Activated T-cell treated with anti-CD3 and anti-CD28 coated beads, Interleukin-2, amount 50 U/mL, for 4 hours (primary cell): ENCODE measurements at regions not wholly inside any gene's neighbourhood (a gene's known extent, or its start where the extent isn't known, plus 50 kb on each side); places are given as distances from the start of the nearest gene placed in this dataset.

ENCODE experiments used
- ATAC-seq, 2 donors: fragments of 200-7000 bp; cut with Tn5 transposase; one replicate each; pipeline ENCODE4 v1.10.0; 2021
- DNase-seq: peaks from one replicate; pipeline ENCODE4 v3.0.0-alpha.2; 2020
- H3K27me3 Mint-ChIP-seq: one replicate; pipeline ENCODE4 v1.8.0; 2021; ENCODE audit warnings: low read depth, mixed read lengths
- H3K36me3 Mint-ChIP-seq: one replicate; pipeline ENCODE4 v1.8.0; 2022; ENCODE audit warnings: mixed read lengths; ENCODE audit not compliant: insufficient read depth
- H3K4me1 Mint-ChIP-seq: one replicate; pipeline ENCODE4 v1.8.0; 2021; ENCODE audit warnings: low read depth, mixed read lengths
- H3K4me3 Mint-ChIP-seq: one replicate; pipeline ENCODE4 v1.8.0; 2021; ENCODE audit warnings: mild to moderate bottlenecking, moderate library complexity, mixed read lengths
- H3K9me3 Mint-ChIP-seq: one replicate; pipeline ENCODE4 v1.8.0; 2021; ENCODE audit warnings: mixed read lengths

DNA sequence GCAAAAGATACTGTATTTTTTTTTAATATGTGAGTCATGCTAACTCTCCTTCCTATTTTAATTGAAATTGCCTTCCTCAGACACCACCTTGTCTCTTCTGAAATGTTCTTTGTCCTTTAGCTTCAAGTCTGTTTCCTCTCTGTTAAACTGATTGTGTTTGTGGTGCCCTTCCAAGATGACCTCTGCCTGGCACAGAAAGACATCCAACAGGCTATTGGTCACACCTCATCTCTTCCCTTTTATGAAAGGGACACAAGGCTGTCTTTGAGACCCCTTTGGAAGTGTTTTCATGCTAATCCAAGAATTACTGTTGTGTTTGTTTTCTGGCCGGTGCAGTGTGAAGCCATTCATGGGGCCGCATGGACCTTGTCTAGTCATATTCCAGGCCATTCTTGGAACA, 94.0 kb upstream of the PIK3C3 start:
- no peaks in the 10 kb centered on the region for H3K4me1 Mint-ChIP-seq
- H3K27me3 Mint-ChIP-seq = peaks cover 2% of the 10 kb centered on the region
- no peaks in the 10 kb centered on the region for H3K36me3 Mint-ChIP-seq

GRCh38 chr18:41858761-41859555, 96.1 kb upstream of the PIK3C3 start:
- Mint-ChIP-seq H3K4me1 (no peaks in the 10 kb centered on the region), H3K9me3 (no peaks in the 10 kb centered on the region), H3K36me3 (no peaks in the 10 kb centered on the region), H3K27me3 (peaks cover 2% of the 10 kb centered on the region), H3K4me3 (no peak overlapping the region)
- DNase-seq = no peak
- ATAC-seq = no peak

More for the DNA sequence above, 94.0 kb upstream of the PIK3C3 start:
- DNase-seq (no peak), ATAC-seq (no peak)
- Mint-ChIP-seq H3K4me3 (no peak overlapping the region), H3K9me3 (no peaks in the 10 kb centered on the region)

DNA sequence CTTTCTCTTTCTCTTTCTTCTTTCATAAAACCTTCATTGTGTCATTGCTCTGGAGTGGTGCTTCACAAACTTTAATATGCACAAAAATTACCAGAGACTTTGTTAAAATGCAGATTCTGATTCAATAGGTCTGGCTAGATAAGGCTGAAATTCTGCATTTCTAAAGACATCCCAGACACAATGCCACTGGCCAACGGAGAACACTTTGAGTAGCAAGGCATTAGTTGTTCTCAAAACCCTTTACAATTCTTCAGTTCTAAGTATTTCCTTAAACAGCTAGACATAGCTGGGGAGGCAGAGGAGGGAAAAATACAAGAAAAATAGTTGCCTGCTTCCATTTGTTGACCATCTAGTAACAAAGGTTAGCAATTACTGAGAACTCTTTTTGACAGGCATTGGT, 101.8 kb upstream of the PIK3C3 start:
- no peak for ATAC-seq

GRCh38 chr18:41850781-41851180, 104.3 kb upstream of the PIK3C3 start:
- DNase-seq = no peak
- H3K9me3 Mint-ChIP-seq = no peaks in the 10 kb centered on the region
- H3K4me3 Mint-ChIP-seq = no peak overlapping the region
- H3K27me3 Mint-ChIP-seq = no peaks in the 10 kb centered on the region
- no peaks in the 10 kb centered on the region for H3K4me1 Mint-ChIP-seq
- no peaks in the 10 kb centered on the region for H3K36me3 Mint-ChIP-seq
- ATAC-seq = no peak

More for the DNA sequence above, 101.8 kb upstream of the PIK3C3 start:
- H3K36me3 Mint-ChIP-seq = no peaks in the 10 kb centered on the region
- no peak overlapping the region for H3K4me3 Mint-ChIP-seq
- no peak for DNase-seq
- H3K4me1 Mint-ChIP-seq = no peaks in the 10 kb centered on the region
- no peaks in the 10 kb centered on the region for H3K27me3 Mint-ChIP-seq
- H3K9me3 Mint-ChIP-seq = no peaks in the 10 kb centered on the region

DNA sequence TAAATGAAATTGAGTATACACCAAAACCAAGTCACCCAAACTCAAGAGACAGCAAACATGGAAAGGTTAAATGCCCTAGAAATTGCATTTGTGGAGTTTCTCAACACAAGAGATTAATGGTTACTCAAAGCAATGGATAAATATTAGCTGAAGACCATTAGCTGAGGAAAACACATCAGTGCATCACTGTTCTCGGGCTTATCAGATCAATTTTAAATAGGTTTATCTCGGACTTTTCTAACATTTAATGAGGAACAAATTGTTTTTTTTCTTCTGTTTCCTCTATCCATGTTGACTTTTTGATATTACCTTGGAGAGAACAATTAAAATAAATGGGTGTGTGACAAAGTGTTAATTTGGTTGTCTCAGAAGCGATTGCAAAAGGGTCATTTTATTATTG, 105.4 kb upstream of the PIK3C3 start:
- no peak overlapping the region for H3K4me3 Mint-ChIP-seq
- H3K9me3 Mint-ChIP-seq = no peaks in the 10 kb centered on the region
- no peaks in the 10 kb centered on the region for H3K36me3 Mint-ChIP-seq
- no peak for ATAC-seq
- H3K4me1 Mint-ChIP-seq = no peaks in the 10 kb centered on the region
- no peaks in the 10 kb centered on the region for H3K27me3 Mint-ChIP-seq
- no peak for DNase-seq

DNA sequence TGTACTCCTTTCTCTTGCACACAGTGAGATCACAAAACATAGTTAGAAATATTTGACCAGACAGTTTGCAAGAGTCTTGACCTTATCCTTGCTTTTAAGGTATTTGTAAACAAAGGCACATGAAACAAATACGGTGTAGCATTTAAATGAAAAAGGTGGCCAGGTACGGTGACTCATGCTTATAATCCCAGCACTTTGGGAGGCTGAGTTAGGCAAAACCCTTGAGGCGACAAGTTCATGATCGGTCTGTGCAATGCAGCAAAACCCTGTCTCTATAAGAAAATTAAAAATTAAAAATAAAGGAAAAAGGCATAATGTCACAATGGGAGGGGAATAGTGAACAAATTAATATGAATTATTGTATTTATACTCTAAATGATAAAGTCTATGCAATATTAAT, 109.5 kb upstream of the PIK3C3 start:
- Mint-ChIP-seq H3K4me1 (no peaks in the 10 kb centered on the region), H3K27me3 (no peaks in the 10 kb centered on the region), H3K36me3 (no peaks in the 10 kb centered on the region), H3K4me3 (no peak overlapping the region), H3K9me3 (no peaks in the 10 kb centered on the region)
- ATAC-seq (no peak), DNase-seq (no peak)

- H3K4me1 Mint-ChIP-seq = no peaks in the 10 kb centered on the region
- no peaks in the 10 kb centered on the region for H3K9me3 Mint-ChIP-seq
- ATAC-seq (no peak), DNase-seq (no peak)
- H3K4me3 Mint-ChIP-seq = no peak overlapping the region
- H3K36me3 Mint-ChIP-seq = no peaks in the 10 kb centered on the region
- H3K27me3 Mint-ChIP-seq = no peaks in the 10 kb centered on the region
Observed at GRCh38 chr18:41842886-41843285, 112.1 kb upstream of the PIK3C3 start.

DNA sequence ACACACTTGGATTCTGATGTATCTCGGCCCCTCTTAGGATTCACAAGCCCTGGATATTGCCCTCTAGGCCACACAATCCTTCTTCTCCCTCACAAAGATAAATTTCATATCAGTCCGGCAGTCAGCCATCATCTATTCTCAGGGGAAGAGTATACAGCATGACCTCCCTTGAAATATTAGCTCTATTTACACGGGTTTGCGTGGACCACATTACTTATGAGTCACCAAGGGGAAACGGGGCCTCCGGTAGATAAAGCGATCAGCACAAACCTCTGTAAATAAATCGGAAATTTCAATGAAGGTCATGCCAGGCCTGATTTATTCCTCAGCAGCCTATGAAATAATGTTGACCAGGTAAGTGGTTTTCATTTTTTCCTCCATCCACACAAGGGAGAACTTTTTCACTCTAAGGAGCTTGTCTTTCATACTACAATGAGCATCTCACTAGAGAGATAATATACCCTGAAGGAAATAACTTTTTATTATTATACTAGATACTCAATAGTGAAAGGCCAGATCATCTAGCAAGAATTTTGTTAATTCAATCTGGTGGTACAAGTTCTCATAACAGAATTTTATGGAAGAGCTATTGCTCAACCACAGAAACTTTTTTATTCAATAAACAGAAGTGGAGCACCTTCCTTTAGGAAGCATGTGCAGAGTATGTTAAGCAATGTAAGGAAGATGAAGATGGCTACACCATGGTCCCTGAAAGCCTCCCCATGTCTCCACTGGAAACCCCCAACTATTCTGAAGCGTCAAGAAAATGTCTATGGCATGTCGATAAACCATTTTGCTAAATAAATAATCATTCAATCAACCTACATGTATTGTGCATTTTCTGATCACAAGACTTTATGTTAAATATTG, 125.2 kb upstream of the PIK3C3 start:
- H3K27me3 Mint-ChIP-seq = no peaks in the 10 kb centered on the region
- ATAC-seq (no peak), DNase-seq (no peak)
- no peak overlapping the region for H3K4me3 Mint-ChIP-seq
- H3K9me3 Mint-ChIP-seq = no peaks in the 10 kb centered on the region
- H3K36me3 Mint-ChIP-seq = no peaks in the 10 kb centered on the region
- H3K4me1 Mint-ChIP-seq = no peaks in the 10 kb centered on the region

DNA sequence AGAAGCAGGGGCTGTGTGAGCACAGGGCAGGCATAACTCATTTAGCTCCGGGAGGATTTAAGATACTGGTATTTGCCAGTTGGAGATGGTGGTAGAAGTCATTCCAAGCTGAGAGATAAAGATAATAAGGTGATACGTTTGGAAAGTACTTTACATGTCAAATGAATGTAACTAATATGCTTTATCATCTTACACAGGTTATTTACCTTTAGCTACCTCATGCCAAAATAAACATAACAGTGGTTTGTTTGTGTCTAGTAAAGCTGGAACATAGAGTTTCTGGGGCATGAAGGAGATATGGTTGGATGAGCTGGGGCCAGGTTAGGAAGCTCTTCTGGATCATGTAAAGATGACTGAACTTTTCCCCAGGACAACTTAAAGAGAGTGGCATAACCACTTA, 126.9 kb upstream of the PIK3C3 start:
- no peaks in the 10 kb centered on the region for H3K9me3 Mint-ChIP-seq

GRCh38 chr18:41820784-41821183, 134.2 kb upstream of the PIK3C3 start:
- no peaks in the 10 kb centered on the region for H3K36me3 Mint-ChIP-seq
- no peak for DNase-seq
- H3K27me3 Mint-ChIP-seq = no peaks in the 10 kb centered on the region
- no peaks in the 10 kb centered on the region for H3K4me1 Mint-ChIP-seq
- no peak for ATAC-seq
- no peaks in the 10 kb centered on the region for H3K9me3 Mint-ChIP-seq
- no peak overlapping the region for H3K4me3 Mint-ChIP-seq

More for the DNA sequence above, 126.9 kb upstream of the PIK3C3 start:
- Mint-ChIP-seq H3K4me3 (no peak overlapping the region), H3K27me3 (no peaks in the 10 kb centered on the region), H3K4me1 (no peaks in the 10 kb centered on the region), H3K36me3 (no peaks in the 10 kb centered on the region)
- DNase-seq (no peak), ATAC-seq (no peak)

GRCh38 chr18:41818381-41819355, 136.4 kb upstream of the PIK3C3 start:
- no peak for DNase-seq
- H3K27me3 Mint-ChIP-seq = no peaks in the 10 kb centered on the region
- no peak for ATAC-seq
- H3K4me3 Mint-ChIP-seq = no peak overlapping the region
- no peaks in the 10 kb centered on the region for H3K4me1 Mint-ChIP-seq
- H3K36me3 Mint-ChIP-seq = no peaks in the 10 kb centered on the region
- H3K9me3 Mint-ChIP-seq = no peaks in the 10 kb centered on the region

- no peaks in the 10 kb centered on the region for H3K9me3 Mint-ChIP-seq
- H3K27me3 Mint-ChIP-seq = no peaks in the 10 kb centered on the region
- ATAC-seq (no peak), DNase-seq (no peak)
- H3K4me3 Mint-ChIP-seq = no peak overlapping the region
- H3K36me3 Mint-ChIP-seq = no peaks in the 10 kb centered on the region
- H3K4me1 Mint-ChIP-seq = no peaks in the 10 kb centered on the region
Observed at GRCh38 chr18:41814651-41815050, 140.4 kb upstream of the PIK3C3 start.

- Mint-ChIP-seq H3K4me3 (no peak overlapping the region), H3K27me3 (no peaks in the 10 kb centered on the region), H3K4me1 (no peaks in the 10 kb centered on the region), H3K36me3 (no peaks in the 10 kb centered on the region), H3K9me3 (no peaks in the 10 kb centered on the region)
- DNase-seq = no peak
- no peak for ATAC-seq
Observed at GRCh38 chr18:41809652-41810051, 145.4 kb upstream of the PIK3C3 start.

- DNase-seq (no peak), ATAC-seq (no peak)
- H3K36me3 Mint-ChIP-seq = no peaks in the 10 kb centered on the region
- H3K4me1 Mint-ChIP-seq = no peaks in the 10 kb centered on the region
- H3K27me3 Mint-ChIP-seq = no peaks in the 10 kb centered on the region
- no peak overlapping the region for H3K4me3 Mint-ChIP-seq
- no peaks in the 10 kb centered on the region for H3K9me3 Mint-ChIP-seq
Observed at GRCh38 chr18:41805341-41805740, 149.7 kb upstream of the PIK3C3 start.
